HUES64 (cell line): ENCODE measurements at regions not wholly inside any gene's neighbourhood (a gene's known extent, or its start where the extent isn't known, plus 50 kb on each side); places are given as distances from the start of the nearest gene placed in this dataset.
"Not testable (repeated sequence)": the region's sequence is repeated elsewhere in the genome, so short reads cannot be mapped to it uniquely, and the experiment has no call there.

Source experiments
- H3K27ac ChIP-seq: 2 replicates; pipeline ENCODE4 v1.7.0; 2013; ENCODE audit warnings: low read depth, low read length, inconsistent platforms
- H3K27me3 ChIP-seq: 2 replicates; pipeline ENCODE4 v1.6.1; 2013; ENCODE audit warnings: mild to moderate bottlenecking, low read length; ENCODE audit not compliant: insufficient read depth
- H3K36me3 ChIP-seq: 2 replicates; pipeline ENCODE4 v1.6.1; 2013; ENCODE audit warnings: mild to moderate bottlenecking, low read length; ENCODE audit not compliant: insufficient read depth
- H3K4me1 ChIP-seq: 2 replicates; pipeline ENCODE4 v1.6.1; 2013; ENCODE audit warnings: mild to moderate bottlenecking, low read length, moderate library complexity; ENCODE audit not compliant: insufficient read depth
- H3K4me3 ChIP-seq: 2 replicates; pipeline ENCODE4 v1.5.1; 2013; ENCODE audit warnings: mild to moderate bottlenecking, low read length, moderate library complexity
- H3K9ac ChIP-seq: 2 replicates; pipeline ENCODE4 v1.6.1; 2013; ENCODE audit warnings: mild to moderate bottlenecking, low read depth, low read length
- H3K9me3 ChIP-seq: 2 replicates; pipeline ENCODE4 v1.6.1; 2013; ENCODE audit warnings: low read depth, low read length; ENCODE audit not compliant: insufficient read depth
- WGBS: fragments of 150-250, 120-280 bp; methylation state at CpG from one replicate; pipeline ENCODE4 v1.1.7; 2013; ENCODE audit warnings: missing lambda C conversion rate; 5-methylcytosine and 5-hydroxymethylcytosine counted together

DNA sequence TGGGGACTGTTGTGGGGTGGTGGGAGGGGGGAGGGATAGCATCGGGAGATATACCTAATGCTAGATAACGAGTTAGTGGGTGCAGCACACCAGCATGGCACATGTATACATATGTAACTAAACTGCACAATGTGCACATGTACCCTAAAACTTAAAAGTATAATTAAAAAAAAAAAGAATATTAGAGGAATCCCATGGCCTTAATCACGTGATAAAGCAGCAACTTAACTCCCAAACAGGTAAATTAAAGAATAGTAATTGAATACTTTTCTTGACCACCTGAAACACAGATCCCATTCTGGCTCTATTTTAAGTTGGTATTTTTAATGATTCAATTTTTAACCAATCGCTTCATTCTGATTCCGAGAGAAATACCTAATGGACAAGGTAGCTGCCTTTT is 56.9 kb upstream of the THBS1 start:
- WGBS, result 96% methylated on average over 2 of the region's 5 CpGs

DNA sequence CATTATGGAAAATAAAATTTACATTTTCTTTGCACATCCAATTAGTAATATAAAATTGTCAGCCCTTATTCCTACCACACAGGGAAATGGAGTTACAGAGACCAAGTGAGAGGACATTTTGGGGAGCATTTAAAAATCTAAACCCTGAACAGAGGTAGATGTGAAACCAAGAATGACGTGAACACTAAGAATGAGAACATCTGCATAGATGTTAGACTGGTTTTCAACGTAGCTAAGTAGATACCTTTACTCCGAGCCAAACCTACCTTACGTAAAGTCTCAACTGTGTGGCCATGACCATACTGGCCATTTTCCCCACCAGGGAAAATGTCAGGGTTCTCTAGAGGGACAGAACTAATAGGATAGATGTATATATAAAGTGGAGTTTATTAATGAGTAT is 51.4 kb upstream of the THBS1 start:
- no peaks in the 10 kb centered on the region for H3K27me3 ChIP-seq
- no peak overlapping the region for H3K27ac ChIP-seq
- H3K4me1 ChIP-seq, result peaks cover 6% of the 10 kb centered on the region; the same call in 1 of the 2 replicates
- no peaks in the 10 kb centered on the region for H3K9me3 ChIP-seq
- no peaks in the 10 kb centered on the region for H3K36me3 ChIP-seq
- WGBS, result 95% methylated on average over 4 of the region's 4 CpGs
- H3K4me3 ChIP-seq, result no peak overlapping the region
- H3K9ac ChIP-seq, result no peak overlapping the region

More for the DNA sequence above, 56.9 kb upstream of the THBS1 start:
- not testable (repeated sequence) for H3K9me3 ChIP-seq, H3K36me3 ChIP-seq, H3K27ac ChIP-seq, H3K27me3 ChIP-seq, H3K9ac ChIP-seq, H3K4me1 ChIP-seq, H3K4me3 ChIP-seq

DNA sequence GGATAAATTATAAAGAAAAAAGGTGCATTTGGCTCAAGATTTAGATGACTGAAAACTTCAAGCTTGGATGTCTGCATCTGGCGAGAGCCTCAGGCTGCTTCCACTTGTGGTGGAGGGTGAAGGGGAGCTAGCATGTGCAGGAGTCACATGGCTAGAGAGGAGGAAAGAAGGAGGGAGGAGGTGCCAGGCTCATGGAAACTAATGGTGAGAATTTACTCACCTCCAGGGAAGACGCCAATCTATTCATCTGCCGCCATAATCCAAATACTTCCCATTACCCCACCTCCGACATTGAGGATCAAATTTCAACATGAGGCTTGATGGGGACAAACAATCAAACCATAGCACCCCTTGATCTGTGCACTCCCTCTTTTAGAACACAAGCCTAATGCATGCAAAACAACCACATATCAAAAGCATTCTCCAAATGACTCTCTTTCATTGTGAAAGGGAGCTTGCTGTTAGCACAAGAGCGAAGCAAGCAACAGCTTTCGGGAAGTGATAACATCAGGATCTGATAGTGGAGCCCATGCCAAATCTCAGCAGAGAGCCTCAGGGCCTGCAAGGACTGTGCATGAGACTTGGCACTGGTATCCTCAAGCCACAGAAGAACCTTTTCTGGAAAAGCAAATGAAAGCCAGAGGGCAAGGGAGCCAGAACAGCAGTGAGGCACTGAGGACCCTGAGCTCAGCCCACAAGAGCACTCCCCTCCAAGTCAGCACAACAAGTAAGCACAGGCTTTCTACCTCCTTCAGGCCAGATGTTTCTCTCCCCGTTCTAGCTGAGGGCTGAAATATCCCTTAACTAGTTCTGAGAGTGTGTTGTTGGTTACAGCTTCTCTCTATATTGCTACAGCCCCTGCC is 50.2 kb upstream of the THBS1 start:
- H3K27me3 ChIP-seq, result no peaks in the 10 kb centered on the region
- no peak overlapping the region for H3K9ac ChIP-seq
- H3K36me3 ChIP-seq, result no peaks in the 10 kb centered on the region
- no peaks in the 10 kb centered on the region for H3K9me3 ChIP-seq
- H3K27ac ChIP-seq, result peak overlapping the region; percentile 2; the same call in 1 of the 2 replicates
- H3K4me3 ChIP-seq, result no peak overlapping the region
- 74% methylated on average over 6 of the region's 7 CpGs for WGBS
- H3K4me1 ChIP-seq, result peaks cover 6% of the 10 kb centered on the region; the same call in 1 of the 2 replicates
